GM12878 (cell line): ENCODE measurements at regions not wholly inside any gene's neighbourhood (a gene's known extent, or its start where the extent isn't known, plus 50 kb on each side); places are given as distances from the start of the nearest gene placed in this dataset.

ENCODE experiments used
- ATAC-seq: fragments of 200-7000 bp; cut with Tn5 transposase; 3 replicates; pipeline ENCODE4 v1.9.1; 2020; ENCODE audit warnings: mild to moderate bottlenecking, moderate library complexity
- BruUV-seq: library from RNA; stranded (reverse); fragments of 400-500 nt; replicated peaks from 2 replicates; lab custom pipeline; 2021; lab: Mats Ljungman, UMichigan
- CTCF ChIA-PET: fragments of 300-600 bp; sonication (Branson Sonifier 250); formaldehyde crosslinking; extraction: SDS; loops from one replicate; lab custom pipeline; 2021; ENCODE audit warnings: inconsistent platforms; lab: Yijun Ruan, JAX
- POLR2A ChIA-PET: fragments of 350-600 bp; formaldehyde crosslinking; extraction: SDS; loops from one replicate; lab custom pipeline; 2021; ENCODE audit warnings: inconsistent platforms; lab: Charles Lee
- RAD21 ChIA-PET: fragments of 300-600 bp; sonication (Branson Sonifier 250); formaldehyde crosslinking; loops from one replicate; lab custom pipeline; 2023; ENCODE audit warnings: antibody characterized with exemption; ENCODE audit not compliant: unreplicated experiment; lab: Charles Lee
- SMC1A ChIA-PET: fragments of 300-600 bp; sonication (Branson Sonifier 250); formaldehyde crosslinking; loops from one replicate; lab custom pipeline; 2023; ENCODE audit not compliant: unreplicated experiment, uncharacterized antibody; lab: Charles Lee
- DNase-seq: peaks from one replicate; pipeline ENCODE4 v3.0.0-alpha.2; 2011; ENCODE audit warnings: low read depth, low spot score
- FAIRE-seq: peaks from 3 replicates; lab custom pipeline; 2011; peaks lifted over from hg19 to GRCh38; lab: Jason Lieb, UNC
- H2AFZ ChIP-seq: 2 replicates; pipeline ENCODE4 v1.6.0; 2011; ENCODE audit warnings: low read depth, low read length, control low read depth; ENCODE audit not compliant: control insufficient read depth
- H3K27ac ChIP-seq: 2 replicates; pipeline ENCODE4 v1.5.1; 2011; ENCODE audit warnings: control low read depth; ENCODE audit not compliant: control insufficient read depth, insufficient read depth
- H3K27me3 ChIP-seq, 2 experiments: replicated peaks in 1 of 2; 2 replicates each; pipeline versions ENCODE4 v1.6.0 to v1.6.1; 2011; ENCODE audit warnings: low read length in 1 of 2; ENCODE audit not compliant: control insufficient read depth in 2 of 2, insufficient read depth in 2 of 2
- H3K36me3 ChIP-seq, 2 experiments: 2 replicates each; pipeline ENCODE4 v1.5.1; 2011; ENCODE audit warnings: low read length in 1 of 2; ENCODE audit not compliant: control insufficient read depth in 2 of 2, insufficient read depth in 2 of 2
- H3K4me1 ChIP-seq: 2 replicates; pipeline ENCODE4 v1.6.1; 2011; ENCODE audit warnings: mild to moderate bottlenecking, low read length, moderate library complexity, mixed read lengths; ENCODE audit not compliant: control insufficient read depth, insufficient read depth
- H3K4me2 ChIP-seq: 2 replicates; pipeline ENCODE4 v1.6.0; 2011; ENCODE audit warnings: control low read depth; ENCODE audit not compliant: control insufficient read depth, insufficient read depth
- H3K4me3 ChIP-seq: fragments of 200-600 bp; sonication (generic); 2 replicates; pipeline ENCODE4 v1.5.1; 2016
- H3K79me2 ChIP-seq: 2 replicates; pipeline ENCODE4 v1.6.0; 2011; ENCODE audit warnings: low read length; ENCODE audit not compliant: control insufficient read depth, insufficient read depth
- H3K9ac ChIP-seq: 2 replicates; pipeline ENCODE4 v1.8.0; 2011; ENCODE audit warnings: low read length, control low read depth, mixed read lengths; ENCODE audit not compliant: control insufficient read depth, insufficient read depth
- H3K9me3 ChIP-seq: replicated peaks from 3 replicates; pipeline ENCODE4 v1.5.1; 2011; ENCODE audit warnings: mild to moderate bottlenecking, low read length; ENCODE audit not compliant: control insufficient read depth, insufficient read depth
- H4K20me1 ChIP-seq: 2 replicates; pipeline ENCODE4 v1.6.0; 2011; ENCODE audit not compliant: control insufficient read depth, insufficient read depth
- BACH1 ChIP-seq: fragments of 450-650 bp; IDR thresholded peaks from 2 replicates; pipeline ENCODE4 v1.6.1; 2017; ENCODE audit warnings: mild to moderate bottlenecking, borderline replicate concordance
- EZH2 ChIP-seq: IDR thresholded peaks from 2 replicates; pipeline ENCODE4 v1.6.1; 2012; ENCODE audit warnings: low read depth, mild to moderate bottlenecking, control low read depth, inconsistent platforms, low read length, borderline replicate concordance; ENCODE audit not compliant: control insufficient read depth
- HCFC1 ChIP-seq: fragments of 150-350 bp; IDR thresholded peaks from 2 replicates; pipeline ENCODE4 v1.6.1; 2014; ENCODE audit warnings: low read length
- MLLT1 ChIP-seq: fragments of 450-650 bp; IDR thresholded peaks from 2 replicates; pipeline ENCODE4 v1.6.1; 2016; ENCODE audit warnings: mild to moderate bottlenecking
- NR2C1 ChIP-seq: fragments of 450-650 bp; IDR thresholded peaks from 2 replicates; pipeline ENCODE4 v1.6.1; 2017; ENCODE audit warnings: antibody characterized with exemption, mild to moderate bottlenecking, moderate library complexity
- NR2F1 ChIP-seq: fragments of 450-650 bp; conservative IDR thresholded peaks from 2 replicates; pipeline ENCODE4 v1.6.1; 2017; ENCODE audit warnings: mild to moderate bottlenecking
- RCOR1 ChIP-seq: conservative IDR thresholded peaks from 2 replicates; pipeline ENCODE4 v1.6.1; 2012; ENCODE audit warnings: low read depth, low read length, improper control_type of control experiment
- RUNX3 ChIP-seq: IDR thresholded peaks from 2 replicates; pipeline ENCODE4 v1.6.1; 2012; ENCODE audit warnings: low read length, inconsistent platforms
- WRNIP1 ChIP-seq: IDR thresholded peaks from 2 replicates; pipeline ENCODE4 v1.6.1; 2011; ENCODE audit warnings: low read depth, low read length, improper control_type of control experiment, borderline replicate concordance
- WGBS: methylation state at CpG from one replicate; pipeline ENCODE4 v1.1.6; 2016; ENCODE audit warnings: low lambda C conversion rate; ENCODE audit not compliant: insufficient replicate concordance, insufficient coverage; ENCODE audit errors: missing lambda C conversion rate; 5-methylcytosine and 5-hydroxymethylcytosine counted together
- in situ Hi-C: fragments of 300-500 bp; cut with MboI; formaldehyde crosslinking; loops from 9 replicates; pipeline ENCODE4 v1.14.3; 2018; ENCODE audit warnings: mixed read lengths
- intact Hi-C: fragments of 100-400 bp; cut with micrococcal nuclease; formaldehyde crosslinking; loops from one replicate; pipeline ENCODE4 v1.14.2; 2022; ENCODE audit not compliant: unreplicated experiment

- no TSS peak for BruUV-seq
- CTCF ChIA-PET = no interaction called here
- in situ Hi-C loops = no loop called here
Measured at GRCh38 chr2:66059332-66059731, 375.6 kb upstream of the MEIS1 start.

GRCh38 chr2:66058675-66059074 lies 376.2 kb upstream of the MEIS1 start:
- H3K4me1 ChIP-seq = no peaks in the 10 kb centered on the region
- intact Hi-C loops (no loop called here), in situ Hi-C loops (no loop called here)
- 29% methylated on average over 4 of the region's 4 CpGs for WGBS
- ChIA-PET POLR2A (no interaction called here), CTCF (no interaction called here), RAD21 (no interaction called here), SMC1A (interaction anchor here (0.5 kb wide), 1 partner anchor 37 kb away, joined by 3 read pairs; no protein-coding TSS in a partner anchor)
- H3K36me3 ChIP-seq = no peaks in the 10 kb centered on the region
- no peaks in the 10 kb centered on the region for H3K79me2 ChIP-seq
- FAIRE-seq (no peak), ATAC-seq (no peak), DNase-seq (no peak)
- TF ChIP-seq BACH1 (no peak), NR2C1 (no peak)
- H3K9me3 ChIP-seq = no peaks in the 10 kb centered on the region
- no peak overlapping the region for H3K4me3 ChIP-seq
- no peaks in the 10 kb centered on the region for H4K20me1 ChIP-seq
- H3K27ac ChIP-seq = no peak overlapping the region
- H3K4me2 ChIP-seq = no peak overlapping the region
- H3K9ac ChIP-seq = no peak overlapping the region
- no TSS peak for BruUV-seq
- H3K27me3 ChIP-seq = no peaks in the 10 kb centered on the region
- H2AFZ ChIP-seq = no peak overlapping the region

More at GRCh38 chr2:66059332-66059731, 375.6 kb upstream of the MEIS1 start:
- ChIA-PET RAD21 (no interaction called here), POLR2A (no interaction called here), SMC1A (interaction anchor here (0.5 kb wide), 1 partner anchor 37 kb away, joined by 3 read pairs; no protein-coding TSS in a partner anchor)
- H3K4me1 ChIP-seq = no peaks in the 10 kb centered on the region
- FAIRE-seq (no peak), DNase-seq (no peak), ATAC-seq (no peak)
- H3K36me3 ChIP-seq = no peaks in the 10 kb centered on the region
- H3K27ac ChIP-seq = no peak overlapping the region
- H3K4me3 ChIP-seq = no peak overlapping the region
- no peaks in the 10 kb centered on the region for H3K27me3 ChIP-seq
- H2AFZ ChIP-seq = no peak overlapping the region
- intact Hi-C loops = no loop called here
- no peaks in the 10 kb centered on the region for H4K20me1 ChIP-seq
- no peaks in the 10 kb centered on the region for H3K9me3 ChIP-seq
- TF ChIP-seq NR2F1 (no peak), EZH2 (no peak), BACH1 (no peak), RUNX3 (no peak), RCOR1 (no peak), WRNIP1 (no peak), MLLT1 (no peak), HCFC1 (no peak)
- H3K4me2 ChIP-seq = no peak overlapping the region
- no peaks in the 10 kb centered on the region for H3K79me2 ChIP-seq
- H3K9ac ChIP-seq = no peak overlapping the region
